HCT116 (cell line): ENCODE measurements at regions not wholly inside any gene's neighbourhood (a gene's known extent, or its start where the extent isn't known, plus 50 kb on each side); places are given as distances from the start of the nearest gene placed in this dataset.

ENCODE experiments used
- CTCF ChIP-seq, 3 experiments: fragments of 200-600 bp in 1 of 3; sonication (generic) in 1 of 3; IDR thresholded peaks in 2 of 3; conservative IDR thresholded peaks in 1 of 3; 2 replicates each; pipeline ENCODE4 v1.5.1; 2012 to 2017; ENCODE audit warnings: low read depth in 2 of 3, low read length in 2 of 3, antibody characterized with exemption in 1 of 3, borderline replicate concordance in 1 of 3, control low read depth in 1 of 3, mild to moderate bottlenecking in 1 of 3, mixed read lengths in 1 of 3, mixed run types in 1 of 3, moderate library complexity in 1 of 3; ENCODE audit not compliant: insufficient read depth in 1 of 3
- POLR2A ChIP-seq: IDR thresholded peaks from 2 replicates; pipeline ENCODE4 v1.7.0; 2011; ENCODE audit warnings: borderline replicate concordance; ENCODE audit not compliant: insufficient read depth, insufficient read length; ENCODE audit errors: extremely low read depth

GRCh38 chr5:62005551-62005950, 300.5 kb upstream of the KIF2A start:
- TF ChIP-seq POLR2A, result no peak
- no peak for TF ChIP-seq CTCF (IDR thresholded peaks at IDR 0.05 in 2 of 3, conservative IDR thresholded peaks at IDR 0.05 in 1 of 3; ENCODE audit: borderline replicate concordance in 1 of 3, insufficient read depth in 1 of 3, low read depth in 2 of 3, low read length in 2 of 3)
